CD4-positive, CD25-positive, alpha-beta regulatory T cell (primary cell): ENCODE measurements at regions not wholly inside any gene's neighbourhood (a gene's known extent, or its start where the extent isn't known, plus 50 kb on each side); places are given as distances from the start of the nearest gene placed in this dataset.
"Not testable (repeated sequence)": the region's sequence is repeated elsewhere in the genome, so short reads cannot be mapped to it uniquely, and the experiment has no call there.

Experiments
- ATAC-seq, 2 donors: fragments of 150-1000 bp; cut with Tn5 transposase; one replicate each; pipeline ENCODE4 v1.10.0; 2021; ENCODE audit warnings: low read depth in 2 of 2, moderate number of reproducible peaks in 2 of 2, moderate library complexity in 1 of 2
- DNase-seq, 3 donors: peaks; one replicate each; pipeline versions ENCODE4 v3.0.0 to v3.0.0-alpha.2; 2012 to 2022; ENCODE audit warnings: mixed read lengths in 1 of 3
- H3K27ac ChIP-seq: one replicate; pipeline ENCODE4 v1.7.0; 2013; ENCODE audit warnings: mild to moderate bottlenecking, low read length; ENCODE audit not compliant: insufficient read depth, poor library complexity, severe bottlenecking
- H3K27me3 ChIP-seq: one replicate; pipeline ENCODE4 v1.7.0; 2013; ENCODE audit warnings: low read length; ENCODE audit not compliant: control insufficient read depth, insufficient read depth
- H3K36me3 ChIP-seq: one replicate; pipeline ENCODE4 v1.7.0; 2013; ENCODE audit warnings: mild to moderate bottlenecking, low read length, moderate library complexity; ENCODE audit not compliant: control insufficient read depth, insufficient read depth
- H3K4me1 ChIP-seq: 2 replicates; pipeline ENCODE4 v1.7.0; 2013; ENCODE audit warnings: mild to moderate bottlenecking, low read length; ENCODE audit not compliant: insufficient read depth, control insufficient read depth, poor library complexity, severe bottlenecking
- H3K4me3 ChIP-seq: one replicate; pipeline ENCODE4 v1.7.0; 2013; ENCODE audit warnings: low read depth, mild to moderate bottlenecking, low read length, moderate library complexity
- H3K9me3 ChIP-seq, 2 experiments: 1 replicate in 1 of 2; 2 replicates in 1 of 2; pipeline ENCODE4 v1.7.0; 2013; ENCODE audit warnings: low read length in 2 of 2, mild to moderate bottlenecking in 1 of 2, moderate library complexity in 1 of 2; ENCODE audit not compliant: control insufficient read depth in 2 of 2
- H3K27ac Mint-ChIP-seq, 3 donors: one replicate each; pipeline ENCODE4 v1.8.0; 2020 to 2022; ENCODE audit warnings: mild to moderate bottlenecking in 3 of 3, mixed read lengths in 3 of 3, moderate library complexity in 2 of 3
- H3K27me3 Mint-ChIP-seq: one replicate; pipeline ENCODE4 v1.8.0; 2022; ENCODE audit warnings: mild to moderate bottlenecking, mixed read lengths
- H3K36me3 Mint-ChIP-seq: one replicate; pipeline ENCODE4 v1.8.0; 2020; ENCODE audit warnings: mixed read lengths
- H3K4me1 Mint-ChIP-seq, 4 donors: one replicate each; pipeline ENCODE4 v1.8.0; 2020 to 2022; ENCODE audit warnings: mixed read lengths in 4 of 4, mild to moderate bottlenecking in 1 of 4
- H3K4me3 Mint-ChIP-seq, 4 donors: one replicate each; pipeline ENCODE4 v1.8.0; 2020 to 2022; ENCODE audit warnings: mild to moderate bottlenecking in 4 of 4, mixed read lengths in 4 of 4, moderate library complexity in 3 of 4
- H3K9me3 Mint-ChIP-seq, 7 donors: one replicate each; pipeline ENCODE4 v1.8.0; 2020 to 2022; ENCODE audit warnings: mixed read lengths in 7 of 7, mild to moderate bottlenecking in 3 of 7, moderate library complexity in 2 of 7

DNA sequence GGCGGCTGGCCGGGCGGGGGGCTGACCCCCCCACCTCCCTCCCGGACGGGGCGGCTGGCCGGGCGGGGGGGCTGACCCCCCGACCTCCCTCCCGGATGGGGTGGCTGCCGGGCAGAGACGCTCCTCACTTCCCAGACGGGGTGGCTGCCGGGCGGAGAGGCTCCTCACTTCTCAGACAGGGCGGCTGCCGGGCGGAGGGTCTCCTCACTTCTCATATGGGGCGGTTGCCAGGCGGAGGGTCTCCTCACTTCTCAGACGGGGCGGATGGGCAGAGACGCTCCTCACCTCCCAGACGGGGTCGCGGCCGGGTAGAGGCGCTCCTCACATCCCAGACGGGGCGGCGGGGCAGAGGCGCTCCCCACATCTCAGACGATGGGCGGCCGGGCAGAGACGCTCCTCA lies 1025.2 kb upstream of the SEMA6A start:
- not testable (repeated sequence) for H3K4me3 Mint-ChIP-seq, H3K27ac Mint-ChIP-seq, H3K36me3 Mint-ChIP-seq

DNA sequence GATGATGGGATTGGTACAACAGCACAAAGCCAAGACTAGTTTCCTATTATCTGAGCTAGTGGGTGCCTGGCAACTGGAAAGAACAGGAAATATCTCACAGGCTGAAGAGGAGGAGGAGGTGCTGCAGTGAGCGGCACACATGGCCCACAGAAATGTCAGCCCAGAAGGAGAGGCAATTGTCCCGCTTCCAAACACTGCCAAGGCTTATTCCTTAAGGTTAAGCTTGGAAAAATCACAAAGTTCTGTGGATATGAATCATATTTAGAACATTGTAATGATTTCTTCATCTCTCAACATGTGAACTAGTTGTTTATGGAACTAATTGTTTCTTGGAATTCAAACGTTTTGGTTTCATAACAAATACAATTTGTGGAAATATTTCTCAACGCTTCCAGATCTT lies 1019.5 kb upstream of the SEMA6A start:
- Histone ChIP-seq H3K27ac (no peak overlapping the region), H3K4me1 (no peaks in the 10 kb centered on the region), H3K36me3 (no peaks in the 10 kb centered on the region), H3K9me3 (no peaks in the 10 kb centered on the region), H3K4me3 (no peak overlapping the region), H3K27me3 (no peaks in the 10 kb centered on the region)
- H3K27me3 Mint-ChIP-seq = no peaks in the 10 kb centered on the region
- no peak overlapping the region for H3K4me3 Mint-ChIP-seq
- H3K27ac Mint-ChIP-seq = no peak overlapping the region
- no peaks in the 10 kb centered on the region for H3K4me1 Mint-ChIP-seq
- ATAC-seq (no peak), DNase-seq (no peak)
- H3K9me3 Mint-ChIP-seq = peaks cover 0 to 8% (median 4%) of the 10 kb centered on the region in 7 donors
- H3K36me3 Mint-ChIP-seq = no peaks in the 10 kb centered on the region

More for the DNA sequence above, 1025.2 kb upstream of the SEMA6A start:
- not testable (repeated sequence) for H3K36me3 ChIP-seq, H3K9me3 Mint-ChIP-seq, H3K9me3 ChIP-seq, H3K4me3 ChIP-seq, H3K27me3 Mint-ChIP-seq, DNase-seq, H3K27ac ChIP-seq, H3K27me3 ChIP-seq, H3K4me1 ChIP-seq, ATAC-seq, H3K4me1 Mint-ChIP-seq

GRCh38 chr5:117590944-117591343 lies 1016.3 kb upstream of the SEMA6A start:
- Histone ChIP-seq H3K4me3 (no peak overlapping the region), H3K36me3 (no peaks in the 10 kb centered on the region), H3K27me3 (no peaks in the 10 kb centered on the region), H3K4me1 (no peaks in the 10 kb centered on the region), H3K27ac (no peak overlapping the region), H3K9me3 (no peaks in the 10 kb centered on the region)
- Mint-ChIP-seq H3K4me3 (no peak overlapping the region), H3K36me3 (no peaks in the 10 kb centered on the region), H3K27ac (no peak overlapping the region), H3K9me3 (peaks cover 2 to 5% (median 4%) of the 10 kb centered on the region in 7 donors), H3K27me3 (no peaks in the 10 kb centered on the region), H3K4me1 (no peaks in the 10 kb centered on the region)
- ATAC-seq (no peak), DNase-seq (no peak)

DNA sequence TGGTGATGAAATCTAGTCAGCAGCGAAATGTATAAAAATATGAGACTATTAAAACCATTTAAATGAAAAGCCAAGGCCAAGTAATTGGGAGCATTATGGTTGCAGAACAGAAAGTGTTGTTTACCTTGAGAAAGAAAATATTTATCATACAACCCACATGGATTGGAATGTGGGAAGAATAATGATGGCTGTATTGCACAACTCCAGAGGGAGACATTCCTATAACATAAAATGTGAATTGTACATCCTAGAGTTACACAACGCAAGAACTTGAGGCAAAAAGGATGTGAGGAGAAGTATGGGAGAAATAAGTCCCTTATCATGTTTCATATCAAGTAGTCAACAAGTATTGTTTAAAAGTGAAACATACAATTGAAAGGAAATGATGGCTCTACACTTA lies 1014.0 kb upstream of the SEMA6A start:
- Mint-ChIP-seq H3K36me3 (no peaks in the 10 kb centered on the region), H3K4me1 (no peaks in the 10 kb centered on the region), H3K4me3 (no peak overlapping the region), H3K9me3 (peaks cover 2 to 6% (median 4%) of the 10 kb centered on the region in 7 donors), H3K27me3 (no peaks in the 10 kb centered on the region), H3K27ac (no peak overlapping the region)
- H3K27me3 ChIP-seq = no peaks in the 10 kb centered on the region
- no peak overlapping the region for H3K27ac ChIP-seq
- H3K36me3 ChIP-seq = no peaks in the 10 kb centered on the region
- H3K4me1 ChIP-seq = no peaks in the 10 kb centered on the region
- DNase-seq (no peak), ATAC-seq (no peak)
- no peaks in the 10 kb centered on the region for H3K9me3 ChIP-seq
- H3K4me3 ChIP-seq = no peak overlapping the region

- H3K36me3 ChIP-seq = no peaks in the 10 kb centered on the region
- ATAC-seq = no peak
- no peaks in the 10 kb centered on the region for H3K27me3 Mint-ChIP-seq
- H3K4me3 Mint-ChIP-seq = no peak overlapping the region
- H3K27ac Mint-ChIP-seq = no peak overlapping the region
- H3K4me3 ChIP-seq = no peak overlapping the region
- H3K4me1 ChIP-seq = no peaks in the 10 kb centered on the region
- H3K27me3 ChIP-seq = no peaks in the 10 kb centered on the region
- H3K4me1 Mint-ChIP-seq = no peaks in the 10 kb centered on the region
- no peaks in the 10 kb centered on the region for H3K9me3 ChIP-seq
- H3K27ac ChIP-seq = no peak overlapping the region
- no peak for DNase-seq
- H3K36me3 Mint-ChIP-seq = no peaks in the 10 kb centered on the region
- H3K9me3 Mint-ChIP-seq = peaks cover 1 to 9% (median 2%) of the 10 kb centered on the region in 7 donors
These were observed 1012.5 kb upstream of the SEMA6A start for GRCh38 chr5:117587111-117587510.

DNA sequence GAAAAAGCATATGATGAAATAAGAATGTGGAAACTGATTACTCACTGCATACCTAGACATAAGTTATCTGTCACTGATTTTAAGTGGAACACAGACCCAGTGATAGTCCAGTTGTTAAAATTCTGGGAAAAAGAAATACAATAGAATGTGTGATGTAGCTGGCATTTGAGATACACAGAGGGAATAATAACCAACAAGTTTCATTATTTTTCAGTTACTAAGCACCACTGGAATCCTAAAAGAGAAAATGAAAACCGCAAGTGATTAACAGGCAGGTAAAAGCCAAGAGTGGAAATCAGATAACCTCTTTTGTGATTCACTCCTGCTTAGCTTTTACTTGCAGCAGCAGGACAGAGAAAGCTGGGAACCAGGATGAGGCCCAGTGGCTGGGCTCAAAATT lies 994.0 kb upstream of the SEMA6A start:
- Mint-ChIP-seq H3K27ac (no peak overlapping the region), H3K36me3 (no peaks in the 10 kb centered on the region), H3K4me1 (no peaks in the 10 kb centered on the region), H3K27me3 (no peaks in the 10 kb centered on the region), H3K9me3 (peaks cover 0 to 5% (median 2%) of the 10 kb centered on the region in 7 donors), H3K4me3 (no peak overlapping the region)
- no peak for DNase-seq
- H3K36me3 ChIP-seq = no peaks in the 10 kb centered on the region
- H3K4me3 ChIP-seq = no peak overlapping the region
- no peaks in the 10 kb centered on the region for H3K27me3 ChIP-seq
- H3K9me3 ChIP-seq = peaks cover 2 to 4% of the 10 kb centered on the region in 2 experiments
- no peak overlapping the region for H3K27ac ChIP-seq
- H3K4me1 ChIP-seq = no peaks in the 10 kb centered on the region
- no peak for ATAC-seq

DNA sequence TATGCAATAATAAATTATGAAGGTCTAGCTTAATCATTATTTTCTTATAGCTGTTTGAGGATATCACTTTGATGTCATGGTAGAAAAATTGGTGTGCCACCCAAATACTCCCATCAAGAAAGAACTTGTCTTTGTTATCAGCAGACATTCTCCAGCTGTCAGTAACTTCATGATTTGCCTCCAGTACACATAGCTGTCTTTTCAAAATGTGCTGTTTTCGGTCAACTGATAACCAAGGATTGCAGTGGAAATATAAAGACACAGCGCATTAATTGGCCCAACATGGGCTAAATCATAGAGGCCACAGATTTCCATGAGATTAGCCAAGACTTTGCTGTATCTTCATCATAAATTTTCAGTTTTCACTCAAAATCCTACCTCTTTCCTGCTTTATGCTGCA lies 993.5 kb upstream of the SEMA6A start:
- Mint-ChIP-seq H3K27ac (no peak overlapping the region), H3K36me3 (no peaks in the 10 kb centered on the region), H3K4me1 (no peaks in the 10 kb centered on the region), H3K27me3 (no peaks in the 10 kb centered on the region), H3K4me3 (no peak overlapping the region), H3K9me3 (peaks cover 0 to 5% (median 2%) of the 10 kb centered on the region in 7 donors)
- H3K4me1 ChIP-seq = no peaks in the 10 kb centered on the region
- no peak for DNase-seq
- no peaks in the 10 kb centered on the region for H3K27me3 ChIP-seq
- H3K9me3 ChIP-seq = peaks cover 2 to 4% of the 10 kb centered on the region in 2 experiments
- no peak for ATAC-seq
- no peak overlapping the region for H3K4me3 ChIP-seq
- no peak overlapping the region for H3K27ac ChIP-seq
- no peaks in the 10 kb centered on the region for H3K36me3 ChIP-seq

GRCh38 chr5:117562647-117563046 lies 988.0 kb upstream of the SEMA6A start:
- H3K4me3 Mint-ChIP-seq = no peak overlapping the region
- Histone ChIP-seq H3K36me3 (no peaks in the 10 kb centered on the region), H3K4me1 (no peaks in the 10 kb centered on the region), H3K9me3 (peaks cover 0 to 4% of the 10 kb centered on the region in 2 experiments), H3K4me3 (no peak overlapping the region), H3K27ac (no peak overlapping the region), H3K27me3 (no peaks in the 10 kb centered on the region)
- H3K27ac Mint-ChIP-seq = no peak overlapping the region
- H3K9me3 Mint-ChIP-seq = peaks cover 0 to 7% (median 0%) of the 10 kb centered on the region in 7 donors
- no peak for ATAC-seq
- H3K27me3 Mint-ChIP-seq = no peaks in the 10 kb centered on the region
- no peaks in the 10 kb centered on the region for H3K4me1 Mint-ChIP-seq
- no peaks in the 10 kb centered on the region for H3K36me3 Mint-ChIP-seq
- DNase-seq = no peak
